ENCODE measurements at regions not wholly inside any gene's neighbourhood (a gene's known extent, or its start where the extent isn't known, plus 50 kb on each side); places are given as distances from the start of the nearest gene placed in this dataset.

- TF ChIP-seq ISL1 (CRISPR knock-in tag; IDR thresholded peaks at IDR 0.05) (no peak), ZFP3 (CRISPR knock-in tag; IDR thresholded peaks at IDR 0.05) (no peak), ZNF70 (CRISPR knock-in tag; IDR thresholded peaks at IDR 0.05) (no peak), ZFP30 (CRISPR knock-in tag; IDR thresholded peaks at IDR 0.05) (no peak), ZC3H10 (CRISPR knock-in tag; IDR thresholded peaks at IDR 0.05) (no peak), ARNTL (CRISPR knock-in tag; IDR thresholded peaks at IDR 0.05; ENCODE audit: borderline replicate concordance, low read depth) (no peak), GLIS3 (CRISPR knock-in tag; IDR thresholded peaks at IDR 0.05) (no peak), POU6F1 (CRISPR knock-in tag; IDR thresholded peaks at IDR 0.05; ENCODE audit: borderline replicate concordance, low read depth) (no peak), TCF4 (CRISPR knock-in tag; IDR thresholded peaks at IDR 0.05; ENCODE audit: borderline replicate concordance) (no peak), PATZ1 (CRISPR knock-in tag; IDR thresholded peaks at IDR 0.05; ENCODE audit: borderline replicate concordance) (no peak), CSRNP3 (CRISPR knock-in tag; IDR thresholded peaks at IDR 0.05) (no peak)
Measured at GRCh38 chr3:99143493-99143892, 242.0 kb upstream of the DCBLD2 start.

All from SK-N-SH treated with all-trans-retinoic acid at 6 μM for 48 hours (cell line).